NCI-H2107 treated with DMSO at 0.1 percent for 48 hours (cell line): ENCODE measurements at regions not wholly inside any gene's neighbourhood (a gene's known extent, or its start where the extent isn't known, plus 50 kb on each side); places are given as distances from the start of the nearest gene placed in this dataset.

Source experiments
- DNase-seq: peaks from one replicate; lab custom pipeline; 2025; ENCODE audit not compliant: unreplicated experiment; lab: John Stamatoyannopoulos, UW

DNA sequence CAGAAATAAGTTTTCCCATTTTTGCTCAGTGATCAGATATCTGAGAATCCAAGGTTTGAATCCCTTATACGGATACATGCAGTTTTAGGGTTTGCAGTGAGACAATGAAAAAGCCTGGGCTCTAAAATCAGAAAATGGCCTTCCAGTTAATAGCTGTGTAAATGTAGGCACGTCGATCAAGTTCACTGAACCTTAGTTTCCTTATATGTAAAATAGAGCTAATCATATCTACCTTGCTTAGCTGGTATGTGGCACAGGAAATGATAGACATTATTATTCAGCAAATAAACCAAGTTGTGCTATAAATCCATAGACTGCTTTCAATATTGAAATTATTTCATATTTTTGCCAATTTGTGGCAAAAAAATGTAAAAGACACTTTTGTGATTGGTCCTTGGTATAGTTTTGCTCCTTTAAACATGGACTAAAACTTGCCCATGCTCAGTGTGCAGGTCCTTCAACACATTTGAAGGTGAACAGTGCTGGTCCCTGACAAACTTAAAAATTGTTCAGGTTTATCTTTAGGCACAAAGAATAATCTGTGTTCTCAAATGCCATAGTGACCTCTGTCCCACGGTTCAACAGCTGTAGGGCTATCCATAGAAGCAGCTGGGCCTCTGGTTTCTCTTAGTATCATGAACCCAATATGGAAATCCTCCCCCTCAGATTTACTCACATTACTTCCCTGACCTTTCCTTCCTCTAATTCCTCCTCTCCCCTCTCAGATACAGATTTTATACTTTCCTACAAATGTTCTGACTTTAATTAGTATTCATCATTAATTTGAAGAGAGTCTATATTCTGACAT is 51.0 kb downstream of the CCDC54 start:
- DNase-seq: no peak

- DNase-seq: peak; percentile 47
Observed at GRCh38 chr3:107429320-107430181, 52.3 kb downstream of the CCDC54 start.

GRCh38 chr3:107430214-107430995 is 53.2 kb downstream of the CCDC54 start:
- no peak for DNase-seq

DNA sequence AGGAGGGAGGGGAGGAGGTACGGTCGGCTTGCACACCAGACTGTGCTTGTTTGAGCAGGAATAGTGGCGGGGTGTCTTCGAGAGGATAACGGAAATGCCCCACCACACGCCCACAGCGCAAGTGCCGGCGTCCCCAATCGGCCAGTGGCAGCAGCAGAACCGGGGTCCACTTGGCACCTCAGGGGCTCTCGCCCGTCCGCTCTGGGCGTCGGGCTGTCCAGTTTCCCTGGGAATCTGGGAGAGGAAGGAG is 53.7 kb downstream of the CCDC54 start:
- DNase-seq: no peak

GRCh38 chr3:107431246-107432012 is 54.2 kb downstream of the CCDC54 start:
- peak; percentile 7 for DNase-seq

DNA sequence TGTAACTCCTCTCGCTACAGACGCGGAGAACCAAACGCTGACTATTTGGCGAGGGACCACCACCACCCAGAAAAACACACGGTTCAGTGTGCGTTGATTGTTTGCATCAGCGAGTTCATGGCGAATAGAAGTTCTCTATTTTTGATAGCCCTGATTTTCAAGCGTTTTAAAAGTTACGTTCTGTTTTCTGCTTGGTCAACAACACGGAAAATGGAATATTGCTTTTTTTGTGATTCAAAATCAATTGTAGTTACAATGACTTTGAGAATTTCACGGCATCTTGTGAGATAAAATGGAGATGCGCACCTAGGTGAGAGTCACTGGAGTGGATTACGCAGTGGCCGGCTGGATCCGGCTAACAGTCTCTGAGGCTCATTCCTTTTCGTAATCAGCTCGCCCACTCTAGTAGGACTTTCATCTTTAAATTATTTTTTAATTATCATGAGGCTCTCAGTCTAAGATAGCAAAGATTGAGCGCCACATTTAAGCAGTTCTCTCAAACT is 54.8 kb downstream of the CCDC54 start:
- DNase-seq: no peak

DNA sequence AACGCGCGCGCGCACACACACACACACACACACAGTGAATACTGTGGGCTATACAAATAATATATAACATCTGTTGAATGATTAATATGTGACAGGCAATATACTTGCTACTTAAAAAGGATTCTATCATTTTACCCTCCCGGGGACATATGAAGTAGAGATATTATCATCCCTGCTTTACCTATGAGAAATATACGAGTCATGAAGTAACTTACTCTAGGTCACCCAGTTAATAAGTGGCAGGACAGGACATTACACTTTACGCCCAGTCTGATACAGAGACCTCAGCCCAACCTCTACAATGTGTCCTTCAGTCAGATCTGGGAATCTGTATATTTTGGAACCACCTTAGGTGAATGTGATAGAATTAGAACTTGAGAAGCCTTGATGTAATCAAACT is 55.4 kb downstream of the CCDC54 start:
- DNase-seq: no peak

- DNase-seq: no peak
Observed at GRCh38 chr3:107436029-107436428, 58.8 kb downstream of the CCDC54 start.

DNA sequence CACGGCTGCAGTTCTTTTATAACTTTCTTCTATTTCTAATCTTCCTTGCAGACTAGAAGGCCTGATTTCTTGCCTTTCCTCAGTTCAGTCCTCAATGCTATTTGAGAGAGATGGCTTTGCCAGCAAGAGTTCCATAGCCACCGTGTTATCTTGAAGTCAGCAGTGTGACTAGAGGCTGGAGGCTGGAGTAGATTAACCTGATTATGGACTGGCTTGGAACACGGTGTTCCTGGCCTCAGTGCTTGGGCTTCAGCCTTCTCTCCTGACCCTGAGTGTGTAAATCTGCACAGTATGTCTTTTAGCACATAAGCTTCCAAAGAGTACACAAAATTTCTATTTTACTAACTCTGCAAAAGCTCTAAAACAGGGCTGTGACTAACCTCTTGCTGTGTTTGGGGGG is 61.4 kb downstream of the CCDC54 start:
- no peak for DNase-seq

DNA sequence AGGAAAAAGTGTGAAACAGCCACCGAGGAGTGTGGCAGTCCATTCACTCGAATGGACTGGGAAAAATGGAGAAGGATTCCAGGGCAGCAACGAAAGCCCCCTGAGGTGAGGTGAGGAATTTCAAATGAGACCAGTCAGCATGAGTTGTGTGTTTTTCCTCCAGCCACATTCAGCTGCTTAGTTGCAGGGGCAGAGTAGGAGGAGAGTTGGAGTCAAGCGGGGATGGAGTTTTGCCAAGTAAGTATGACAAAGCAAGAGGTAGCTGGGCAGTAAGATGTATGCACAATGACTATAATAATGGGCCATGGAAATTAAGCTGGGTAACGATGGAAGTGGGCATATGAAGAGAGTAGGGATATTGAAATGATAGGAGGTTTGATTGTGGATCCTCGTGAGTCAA is 64.4 kb downstream of the CCDC54 start:
- DNase-seq: no peak

DNA sequence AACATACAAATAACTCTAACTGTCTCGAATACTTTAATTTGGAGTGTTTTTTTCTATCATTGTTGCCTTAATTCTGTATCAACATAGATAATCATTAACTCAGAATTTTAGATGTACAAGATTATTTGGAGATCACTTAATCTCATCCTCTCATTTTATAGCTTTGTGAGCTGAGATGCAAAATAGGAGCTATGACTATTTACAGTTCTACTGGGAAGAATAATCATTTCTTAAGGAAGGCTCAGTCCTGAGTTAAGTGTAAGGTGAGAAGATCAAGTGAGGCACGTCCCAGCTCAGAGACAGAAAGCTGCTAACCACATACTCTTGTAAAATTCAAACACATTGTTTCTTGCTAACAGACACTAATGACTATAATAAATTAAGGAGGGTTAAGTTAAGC is 66.2 kb downstream of the CCDC54 start:
- no peak for DNase-seq

GRCh38 chr3:107446706-107447105 is 69.5 kb downstream of the CCDC54 start:
- no peak for DNase-seq

- no peak for DNase-seq
Observed at GRCh38 chr3:107450254-107450893, 72.4 kb upstream of the BBX start.

- no peak for DNase-seq
Observed at GRCh38 chr3:107452436-107452835, 70.3 kb upstream of the BBX start.

- no peak for DNase-seq
Observed at GRCh38 chr3:107453504-107453903, 69.3 kb upstream of the BBX start.

GRCh38 chr3:107455621-107456020 is 67.1 kb upstream of the BBX start:
- DNase-seq: no peak

GRCh38 chr3:107456501-107456900 is 66.3 kb upstream of the BBX start:
- no peak for DNase-seq

DNA sequence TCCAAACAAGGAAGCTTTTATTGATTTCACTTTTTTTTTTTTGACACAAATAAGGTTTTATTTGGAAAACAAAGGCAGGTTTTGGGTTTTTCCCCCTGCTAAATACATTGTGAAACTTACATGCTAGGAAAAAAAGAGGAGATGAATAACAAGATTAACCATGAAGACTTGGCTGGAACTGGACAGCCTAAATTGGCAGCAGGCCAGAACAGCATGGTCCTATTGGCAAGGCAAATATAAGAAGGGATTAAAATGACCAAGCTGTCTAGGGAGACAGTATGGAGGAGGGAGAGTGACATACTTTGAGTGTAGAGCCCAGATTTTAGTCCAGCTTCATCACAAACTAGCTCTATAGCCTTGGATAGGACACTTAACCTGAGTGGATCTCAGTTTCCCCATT is 63.9 kb upstream of the BBX start:
- no peak for DNase-seq

DNA sequence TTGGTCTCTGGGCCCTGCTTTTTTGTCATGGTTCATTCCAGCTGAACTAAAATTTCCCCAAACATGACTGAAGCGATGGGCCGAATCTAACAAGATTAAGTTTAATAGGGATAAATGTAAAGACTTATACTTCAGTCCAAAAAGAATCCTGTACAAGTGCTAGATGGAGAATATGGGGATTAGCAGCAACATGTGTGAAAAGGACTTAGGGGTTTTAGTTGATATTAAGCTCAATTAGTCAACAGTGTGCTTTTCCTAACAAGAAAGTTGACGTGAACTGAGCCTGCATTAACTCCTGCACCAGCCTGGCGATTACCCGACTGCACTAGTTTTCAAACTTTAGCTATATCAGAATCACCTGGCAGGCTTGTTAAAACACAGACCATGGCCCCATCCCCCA is 61.0 kb upstream of the BBX start:
- no peak for DNase-seq

GRCh38 chr3:107464037-107464436 is 58.7 kb upstream of the BBX start:
- DNase-seq: no peak
